ENCODE measurements at regions not wholly inside any gene's neighbourhood (a gene's known extent, or its start where the extent isn't known, plus 50 kb on each side); places are given as distances from the start of the nearest gene placed in this dataset.

DNA sequence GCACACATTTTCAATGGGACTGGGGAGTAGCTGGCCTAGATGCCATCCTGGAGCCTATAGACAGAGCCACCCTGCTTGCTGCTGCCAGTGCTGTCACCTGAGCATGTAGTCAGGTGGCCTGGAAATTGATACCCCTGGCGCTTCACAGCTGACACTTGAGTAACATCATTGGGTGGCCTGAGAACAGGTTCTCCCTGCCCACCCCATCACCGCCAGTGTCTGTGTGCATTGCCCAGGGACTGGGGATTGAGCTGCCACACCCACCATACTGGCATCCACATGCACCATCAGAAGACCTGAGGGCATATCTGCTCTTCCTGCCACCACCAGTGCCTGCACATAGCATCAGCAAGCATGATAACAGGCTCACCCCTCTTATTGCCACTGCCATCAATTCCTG lies 1142.9 kb upstream of the PABPC4L start:
- TF ChIP-seq, protein P1, sequence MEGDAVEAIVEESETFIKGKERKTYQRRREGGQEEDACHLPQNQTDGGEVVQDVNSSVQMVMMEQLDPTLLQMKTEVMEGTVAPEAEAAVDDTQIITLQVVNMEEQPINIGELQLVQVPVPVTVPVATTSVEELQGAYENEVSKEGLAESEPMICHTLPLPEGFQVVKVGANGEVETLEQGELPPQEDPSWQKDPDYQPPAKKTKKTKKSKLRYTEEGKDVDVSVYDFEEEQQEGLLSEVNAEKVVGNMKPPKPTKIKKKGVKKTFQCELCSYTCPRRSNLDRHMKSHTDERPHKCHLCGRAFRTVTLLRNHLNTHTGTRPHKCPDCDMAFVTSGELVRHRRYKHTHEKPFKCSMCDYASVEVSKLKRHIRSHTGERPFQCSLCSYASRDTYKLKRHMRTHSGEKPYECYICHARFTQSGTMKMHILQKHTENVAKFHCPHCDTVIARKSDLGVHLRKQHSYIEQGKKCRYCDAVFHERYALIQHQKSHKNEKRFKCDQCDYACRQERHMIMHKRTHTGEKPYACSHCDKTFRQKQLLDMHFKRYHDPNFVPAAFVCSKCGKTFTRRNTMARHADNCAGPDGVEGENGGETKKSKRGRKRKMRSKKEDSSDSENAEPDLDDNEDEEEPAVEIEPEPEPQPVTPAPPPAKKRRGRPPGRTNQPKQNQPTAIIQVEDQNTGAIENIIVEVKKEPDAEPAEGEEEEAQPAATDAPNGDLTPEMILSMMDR (IDR thresholded peaks at IDR 0.05 in 2 of 3, conservative IDR thresholded peaks at IDR 0.05 in 1 of 3; ENCODE audit: borderline replicate concordance in 1 of 3, insufficient read depth in 1 of 3, low read depth in 2 of 3, low read length in 2 of 3): no peak
- TF ChIP-seq, protein P2, sequence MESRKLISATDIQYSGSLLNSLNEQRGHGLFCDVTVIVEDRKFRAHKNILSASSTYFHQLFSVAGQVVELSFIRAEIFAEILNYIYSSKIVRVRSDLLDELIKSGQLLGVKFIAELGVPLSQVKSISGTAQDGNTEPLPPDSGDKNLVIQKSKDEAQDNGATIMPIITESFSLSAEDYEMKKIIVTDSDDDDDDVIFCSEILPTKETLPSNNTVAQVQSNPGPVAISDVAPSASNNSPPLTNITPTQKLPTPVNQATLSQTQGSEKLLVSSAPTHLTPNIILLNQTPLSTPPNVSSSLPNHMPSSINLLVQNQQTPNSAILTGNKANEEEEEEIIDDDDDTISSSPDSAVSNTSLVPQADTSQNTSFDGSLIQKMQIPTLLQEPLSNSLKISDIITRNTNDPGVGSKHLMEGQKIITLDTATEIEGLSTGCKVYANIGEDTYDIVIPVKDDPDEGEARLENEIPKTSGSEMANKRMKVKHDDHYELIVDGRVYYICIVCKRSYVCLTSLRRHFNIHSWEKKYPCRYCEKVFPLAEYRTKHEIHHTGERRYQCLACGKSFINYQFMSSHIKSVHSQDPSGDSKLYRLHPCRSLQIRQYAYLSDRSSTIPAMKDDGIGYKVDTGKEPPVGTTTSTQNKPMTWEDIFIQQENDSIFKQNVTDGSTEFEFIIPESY (IDR thresholded peaks at IDR 0.05; ENCODE audit: extremely low read depth, insufficient replicate concordance, low read length): no peak
- TF ChIP-seq ZNF274 (IDR thresholded peaks at IDR 0.05; ENCODE audit: low read depth, low read length) (no peak), SP1 (IDR thresholded peaks at IDR 0.05; ENCODE audit: low read depth) (no peak), POLR2AphosphoS5 (IDR thresholded peaks at IDR 0.05; ENCODE audit: low read depth, low read length) (no peak), EZH2 (IDR thresholded peaks at IDR 0.05) (no peak), JUND (IDR thresholded peaks at IDR 0.05) (no peak), POLR2A (IDR thresholded peaks at IDR 0.05; ENCODE audit: borderline replicate concordance, extremely low read depth, insufficient read depth, insufficient read length) (no peak), ZFX (IDR thresholded peaks at IDR 0.05) (no peak)
- TF ChIP-seq, protein P3, sequence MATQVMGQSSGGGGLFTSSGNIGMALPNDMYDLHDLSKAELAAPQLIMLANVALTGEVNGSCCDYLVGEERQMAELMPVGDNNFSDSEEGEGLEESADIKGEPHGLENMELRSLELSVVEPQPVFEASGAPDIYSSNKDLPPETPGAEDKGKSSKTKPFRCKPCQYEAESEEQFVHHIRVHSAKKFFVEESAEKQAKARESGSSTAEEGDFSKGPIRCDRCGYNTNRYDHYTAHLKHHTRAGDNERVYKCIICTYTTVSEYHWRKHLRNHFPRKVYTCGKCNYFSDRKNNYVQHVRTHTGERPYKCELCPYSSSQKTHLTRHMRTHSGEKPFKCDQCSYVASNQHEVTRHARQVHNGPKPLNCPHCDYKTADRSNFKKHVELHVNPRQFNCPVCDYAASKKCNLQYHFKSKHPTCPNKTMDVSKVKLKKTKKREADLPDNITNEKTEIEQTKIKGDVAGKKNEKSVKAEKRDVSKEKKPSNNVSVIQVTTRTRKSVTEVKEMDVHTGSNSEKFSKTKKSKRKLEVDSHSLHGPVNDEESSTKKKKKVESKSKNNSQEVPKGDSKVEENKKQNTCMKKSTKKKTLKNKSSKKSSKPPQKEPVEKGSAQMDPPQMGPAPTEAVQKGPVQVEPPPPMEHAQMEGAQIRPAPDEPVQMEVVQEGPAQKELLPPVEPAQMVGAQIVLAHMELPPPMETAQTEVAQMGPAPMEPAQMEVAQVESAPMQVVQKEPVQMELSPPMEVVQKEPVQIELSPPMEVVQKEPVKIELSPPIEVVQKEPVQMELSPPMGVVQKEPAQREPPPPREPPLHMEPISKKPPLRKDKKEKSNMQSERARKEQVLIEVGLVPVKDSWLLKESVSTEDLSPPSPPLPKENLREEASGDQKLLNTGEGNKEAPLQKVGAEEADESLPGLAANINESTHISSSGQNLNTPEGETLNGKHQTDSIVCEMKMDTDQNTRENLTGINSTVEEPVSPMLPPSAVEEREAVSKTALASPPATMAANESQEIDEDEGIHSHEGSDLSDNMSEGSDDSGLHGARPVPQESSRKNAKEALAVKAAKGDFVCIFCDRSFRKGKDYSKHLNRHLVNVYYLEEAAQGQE (IDR thresholded peaks at IDR 0.05; ENCODE audit: low read depth): no peak

All from HCT116 (cell line).